ENCODE measurements at regions not wholly inside any gene's neighbourhood (a gene's known extent, or its start where the extent isn't known, plus 50 kb on each side); places are given as distances from the start of the nearest gene placed in this dataset.

GRCh38 chr4:27210956-27211355 is 350.3 kb downstream of the STIM2 start:
- no peaks in the 10 kb centered on the region for H3K9me3 ChIP-seq
- intact Hi-C loops (cut with DNase I), result no loop called here
- no peak overlapping the region for H3K27ac ChIP-seq (replicated peaks in 1 of 4)
- 76% methylated on average over 4 of the region's 4 CpGs for WGBS
- H3K4me1 ChIP-seq, result no peaks in the 10 kb centered on the region
- DNase-seq (ENCODE audit: extremely low spot score), result no peak
- H3K4me3 ChIP-seq, result no peak overlapping the region
- no peaks in the 10 kb centered on the region for H3K27me3 ChIP-seq
- no peak for TF ChIP-seq EP300 (IDR thresholded peaks at IDR 0.05)
- no peak for TF ChIP-seq POLR2AphosphoS5 (IDR thresholded peaks at IDR 0.05)
- TF ChIP-seq POLR2A (IDR thresholded peaks at IDR 0.05; ENCODE audit: low read depth), result no peak
- no peak for TF ChIP-seq CTCF (IDR thresholded peaks at IDR 0.05)
- H3K36me3 ChIP-seq, result no peaks in the 10 kb centered on the region

GRCh38 chr4:27214010-27214409 is 353.4 kb downstream of the STIM2 start:
- 70% methylated on average over 3 of the region's 3 CpGs for WGBS
- Histone ChIP-seq H3K27ac (replicated peaks in 1 of 4) (no peak overlapping the region), H3K9me3 (no peaks in the 10 kb centered on the region), H3K36me3 (no peaks in the 10 kb centered on the region), H3K27me3 (no peaks in the 10 kb centered on the region), H3K4me1 (no peaks in the 10 kb centered on the region), H3K4me3 (no peak overlapping the region)
- intact Hi-C loops (cut with DNase I), result no loop called here
- TF ChIP-seq POLR2A (IDR thresholded peaks at IDR 0.05; ENCODE audit: low read depth) (no peak), POLR2AphosphoS5 (IDR thresholded peaks at IDR 0.05) (no peak), EP300 (IDR thresholded peaks at IDR 0.05) (no peak)
- DNase-seq (ENCODE audit: extremely low spot score), result no peak

GRCh38 chr4:27215220-27215826 is 354.7 kb downstream of the STIM2 start:
- no peak overlapping the region for H3K4me3 ChIP-seq
- H3K27ac ChIP-seq (replicated peaks in 1 of 4), result no peak overlapping the region
- H3K36me3 ChIP-seq, result no peaks in the 10 kb centered on the region
- no peaks in the 10 kb centered on the region for H3K9me3 ChIP-seq
- no peak for TF ChIP-seq POLR2A (IDR thresholded peaks at IDR 0.05; ENCODE audit: low read depth)
- no peak for TF ChIP-seq POLR2AphosphoS5 (IDR thresholded peaks at IDR 0.05)
- TF ChIP-seq CTCF (IDR thresholded peaks at IDR 0.05), result no peak
- no peak for TF ChIP-seq EP300 (IDR thresholded peaks at IDR 0.05)
- WGBS, result 45% methylated on average over 4 of the region's 4 CpGs
- DNase-seq (ENCODE audit: extremely low spot score), result no peak
- no peaks in the 10 kb centered on the region for H3K27me3 ChIP-seq
- H3K4me1 ChIP-seq, result no peaks in the 10 kb centered on the region
- intact Hi-C loops (cut with DNase I), result no loop called here

- WGBS, result 74% methylated on average over 2 of the region's 2 CpGs
Measured at GRCh38 chr4:27217261-27217769, 356.7 kb downstream of the STIM2 start.

GRCh38 chr4:27218013-27218412 is 357.4 kb downstream of the STIM2 start:
- intact Hi-C loops (cut with DNase I), result no loop called here
- Histone ChIP-seq H3K4me3 (no peak overlapping the region), H3K27me3 (no peaks in the 10 kb centered on the region), H3K36me3 (no peaks in the 10 kb centered on the region), H3K9me3 (no peaks in the 10 kb centered on the region), H3K27ac (replicated peaks in 1 of 4) (no peak overlapping the region), H3K4me1 (no peaks in the 10 kb centered on the region)
- 79% methylated on average over 2 of the region's 2 CpGs for WGBS
- TF ChIP-seq EP300 (IDR thresholded peaks at IDR 0.05), result no peak
- TF ChIP-seq POLR2AphosphoS5 (IDR thresholded peaks at IDR 0.05), result no peak
- no peak for TF ChIP-seq CTCF (IDR thresholded peaks at IDR 0.05)
- TF ChIP-seq POLR2A (IDR thresholded peaks at IDR 0.05; ENCODE audit: low read depth), result no peak
- DNase-seq (ENCODE audit: extremely low spot score), result no peak

More at GRCh38 chr4:27217261-27217769, 356.7 kb downstream of the STIM2 start:
- Histone ChIP-seq H3K27ac (replicated peaks in 1 of 4) (no peak overlapping the region), H3K4me1 (no peaks in the 10 kb centered on the region), H3K27me3 (no peaks in the 10 kb centered on the region), H3K36me3 (no peaks in the 10 kb centered on the region), H3K9me3 (no peaks in the 10 kb centered on the region), H3K4me3 (no peak overlapping the region)
- intact Hi-C loops (cut with DNase I), result no loop called here
- no peak for DNase-seq (ENCODE audit: extremely low spot score)
- TF ChIP-seq POLR2AphosphoS5 (IDR thresholded peaks at IDR 0.05), result no peak

DNA sequence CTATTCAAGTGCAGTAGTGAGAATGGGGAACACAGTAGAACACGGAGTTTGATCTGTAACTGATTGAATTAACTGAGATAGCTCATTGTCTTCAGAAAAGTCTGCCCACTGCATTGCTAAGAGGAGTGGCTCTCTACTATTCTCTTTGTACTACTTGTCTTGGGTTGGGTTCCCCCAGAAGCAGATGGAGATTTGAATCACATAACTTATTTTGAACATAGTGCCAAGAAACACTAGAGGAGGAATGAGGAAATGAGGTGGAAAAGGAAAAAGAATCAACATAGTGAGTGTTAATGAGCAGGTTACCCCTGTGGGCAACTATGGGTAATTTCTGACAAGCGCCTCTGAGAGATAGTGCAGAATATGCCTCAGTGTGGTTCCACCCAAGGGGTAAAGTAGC is 362.7 kb downstream of the STIM2 start:
- 74% methylated on average over 2 of the region's 2 CpGs for WGBS
- H3K4me3 ChIP-seq, result no peak overlapping the region
- H3K9me3 ChIP-seq, result no peaks in the 10 kb centered on the region
- TF ChIP-seq POLR2AphosphoS5 (IDR thresholded peaks at IDR 0.05), result no peak
- TF ChIP-seq POLR2A (IDR thresholded peaks at IDR 0.05; ENCODE audit: low read depth), result no peak
- TF ChIP-seq CTCF (IDR thresholded peaks at IDR 0.05), result no peak
- no peak for TF ChIP-seq EP300 (IDR thresholded peaks at IDR 0.05)
- H3K36me3 ChIP-seq, result no peaks in the 10 kb centered on the region
- H3K27ac ChIP-seq (replicated peaks in 1 of 4), result no peak overlapping the region
- no peak for DNase-seq (ENCODE audit: extremely low spot score)
- intact Hi-C loops (cut with DNase I), result no loop called here
- no peaks in the 10 kb centered on the region for H3K4me1 ChIP-seq
- H3K27me3 ChIP-seq, result no peaks in the 10 kb centered on the region

Measured in esophagus muscularis mucosa (tissue), 4 donors.